Psoas muscle (tissue), 7 donors: ENCODE measurements at regions not wholly inside any gene's neighbourhood (a gene's known extent, or its start where the extent isn't known, plus 50 kb on each side); places are given as distances from the start of the nearest gene placed in this dataset.
"Not testable (repeated sequence)": the region's sequence is repeated elsewhere in the genome, so short reads cannot be mapped to it uniquely, and the experiment has no call there.

ENCODE experiments used
- ATAC-seq, 4 donors: fragments of 200-7000 bp; cut with Tn5 transposase; one replicate each; pipeline ENCODE4 v1.9.1; 2020; ENCODE audit warnings: moderate library complexity in 3 of 4, mild to moderate bottlenecking in 2 of 4
- DNase-seq, 2 donors: peaks; one replicate each; pipeline ENCODE4 v3.0.0-alpha.2; 2020
- H3K27ac ChIP-seq: fragments of 200-600 bp; one replicate; pipeline ENCODE4 v1.8.0; 2022
- H3K27me3 ChIP-seq, 3 donors: fragments of 200-600 bp in 1 of 3; one replicate each; pipeline versions ENCODE4 v1.6.1 to v1.8.0; 2013 to 2022; ENCODE audit warnings: low read length in 2 of 3, mild to moderate bottlenecking in 2 of 3, moderate library complexity in 1 of 3; ENCODE audit not compliant: insufficient read depth in 3 of 3
- H3K36me3 ChIP-seq, 2 donors: fragments of 200-600 bp in 1 of 2; one replicate each; pipeline versions ENCODE4 v1.6.1 to v1.8.0; 2013 to 2022; ENCODE audit warnings: low read depth in 1 of 2, mild to moderate bottlenecking in 1 of 2, moderate library complexity in 1 of 2; ENCODE audit not compliant: insufficient read depth in 1 of 2
- H3K4me1 ChIP-seq: fragments of 200-600 bp; one replicate; pipeline ENCODE4 v1.8.0; 2022
- H3K4me3 ChIP-seq: fragments of 200-600 bp; one replicate; pipeline ENCODE4 v1.8.0; 2022; ENCODE audit warnings: mild to moderate bottlenecking
- H3K9me3 ChIP-seq: fragments of 200-600 bp; one replicate; pipeline ENCODE4 v1.8.0; 2022
- WGBS, 3 donors: extraction: QIAGEN DNeasy Blood & Tissue Kit; methylation state at CpG; one replicate each; pipeline versions ENCODE4 v1.1.6 to v1.1.7; 2013; 5-methylcytosine and 5-hydroxymethylcytosine counted together
- intact Hi-C, 2 donors: fragments of 100-400 bp; cut with DNase I; formaldehyde crosslinking; loops; one replicate each; pipeline versions ENCODE4 v1.11.0 to v1.14.2; 2022
- TF ChIP-seq, protein P1 (sequence below): fragments of 200-600 bp; IDR thresholded peaks from one replicate; pipeline ENCODE4 v1.8.0; 2022; ENCODE audit warnings: antibody characterized with exemption
- donor health status: healthy with polysubstance abuse.
- donor health status: DM: no; HTN: no; CAD: no; lungs with moderate emphysema.
- donor health status: Bipolar disorder and iron deficiency.
- donor health status: healthy.
- donor health status: DM: yes; HTN: yes; CAD: no.
- donor health status: DM: no; HTN: no; CAD: no.
- donor health status: DM: yes; HTN: yes; CAD: no.

DNA sequence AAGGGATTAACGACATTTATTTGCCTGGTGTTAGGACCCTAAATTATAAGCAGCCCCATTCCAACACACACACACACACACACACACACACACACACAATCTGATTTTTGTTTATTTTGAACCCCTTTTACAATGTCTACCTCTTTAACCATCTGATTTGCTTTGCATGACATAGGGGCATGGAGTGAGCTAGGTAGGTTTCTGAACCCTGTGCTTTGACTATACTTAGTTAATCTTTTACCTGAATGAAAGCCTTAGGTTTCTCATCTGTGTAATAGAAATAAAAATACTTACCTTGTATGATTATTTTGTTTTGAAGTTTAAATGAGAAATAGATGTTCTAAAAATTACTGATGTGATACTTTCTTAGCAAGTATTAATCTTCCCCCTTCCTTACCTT lies 94.7 kb upstream of the FOLH1 start:
- Histone ChIP-seq H3K4me1 (no peaks in the 10 kb centered on the region), H3K36me3 (no peaks in the 10 kb centered on the region), H3K9me3 (no peaks in the 10 kb centered on the region), H3K27ac (no peak overlapping the region), H3K27me3 (no peaks in the 10 kb centered on the region), H3K4me3 (no peak overlapping the region)
- no peak for DNase-seq
- 89 to 94% (median 92%) methylated on average over 1 of the region's 1 CpG for WGBS, 3 donors
- TF ChIP-seq, protein P1, sequence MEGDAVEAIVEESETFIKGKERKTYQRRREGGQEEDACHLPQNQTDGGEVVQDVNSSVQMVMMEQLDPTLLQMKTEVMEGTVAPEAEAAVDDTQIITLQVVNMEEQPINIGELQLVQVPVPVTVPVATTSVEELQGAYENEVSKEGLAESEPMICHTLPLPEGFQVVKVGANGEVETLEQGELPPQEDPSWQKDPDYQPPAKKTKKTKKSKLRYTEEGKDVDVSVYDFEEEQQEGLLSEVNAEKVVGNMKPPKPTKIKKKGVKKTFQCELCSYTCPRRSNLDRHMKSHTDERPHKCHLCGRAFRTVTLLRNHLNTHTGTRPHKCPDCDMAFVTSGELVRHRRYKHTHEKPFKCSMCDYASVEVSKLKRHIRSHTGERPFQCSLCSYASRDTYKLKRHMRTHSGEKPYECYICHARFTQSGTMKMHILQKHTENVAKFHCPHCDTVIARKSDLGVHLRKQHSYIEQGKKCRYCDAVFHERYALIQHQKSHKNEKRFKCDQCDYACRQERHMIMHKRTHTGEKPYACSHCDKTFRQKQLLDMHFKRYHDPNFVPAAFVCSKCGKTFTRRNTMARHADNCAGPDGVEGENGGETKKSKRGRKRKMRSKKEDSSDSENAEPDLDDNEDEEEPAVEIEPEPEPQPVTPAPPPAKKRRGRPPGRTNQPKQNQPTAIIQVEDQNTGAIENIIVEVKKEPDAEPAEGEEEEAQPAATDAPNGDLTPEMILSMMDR = no peak
- no peak for ATAC-seq
- intact Hi-C loops = no loop called here

DNA sequence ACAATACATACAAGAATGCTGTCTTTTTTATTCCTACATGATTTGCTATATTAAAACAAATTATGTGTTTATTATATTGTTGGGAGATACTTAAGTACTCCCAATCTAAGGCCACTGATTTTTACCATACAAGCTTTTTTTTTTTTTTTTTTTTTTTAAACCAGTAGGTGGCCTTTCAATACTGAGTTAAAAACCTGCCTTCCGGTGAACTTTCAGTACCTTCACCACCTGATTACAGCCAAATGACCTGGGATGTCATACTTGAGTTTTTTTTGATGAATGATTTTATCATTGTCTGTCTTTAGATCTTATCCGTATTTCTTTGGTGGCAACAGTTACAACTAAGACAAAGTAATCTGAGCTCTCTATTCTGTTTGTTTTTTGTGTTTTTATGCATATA lies 94.0 kb upstream of the FOLH1 start:
- no peak for DNase-seq
- Histone ChIP-seq H3K4me3 (no peak overlapping the region), H3K4me1 (no peaks in the 10 kb centered on the region), H3K27me3 (no peaks in the 10 kb centered on the region), H3K36me3 (no peaks in the 10 kb centered on the region), H3K9me3 (no peaks in the 10 kb centered on the region), H3K27ac (no peak overlapping the region)
- ATAC-seq = no peak
- TF ChIP-seq, protein P1 = no peak
- intact Hi-C loops = no loop called here
- 72 to 77% (median 74%) methylated on average over 2 of the region's 2 CpGs for WGBS, 3 donors

DNA sequence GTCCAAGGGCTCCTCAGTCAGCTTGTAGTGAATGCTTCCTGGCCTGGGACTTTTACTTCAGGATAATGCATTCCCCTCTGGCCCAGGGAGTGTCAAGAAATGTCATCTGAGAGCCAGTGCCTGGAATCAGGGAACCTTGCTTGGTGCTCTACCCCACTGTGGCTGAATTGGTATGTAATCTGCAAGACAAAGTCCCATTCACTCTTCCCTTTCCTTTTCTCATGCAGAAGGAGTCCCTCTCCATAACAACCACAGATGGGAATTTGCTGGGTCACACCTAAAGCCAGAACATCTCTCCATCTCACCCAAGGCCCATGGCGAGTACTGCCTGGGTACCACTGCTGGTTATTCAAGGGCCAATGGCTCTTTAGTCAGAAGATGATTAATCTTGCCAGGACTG lies 89.6 kb upstream of the FOLH1 start:
- H3K9me3 ChIP-seq, H3K27me3 ChIP-seq, H3K4me3 ChIP-seq, H3K4me1 ChIP-seq, H3K27ac ChIP-seq, H3K36me3 ChIP-seq, intact Hi-C loops, DNase-seq, ATAC-seq: not testable (repeated sequence)
- WGBS, 3 donors = 82 to 89% (median 83%) methylated on average over 1 of the region's 1 CpG

DNA sequence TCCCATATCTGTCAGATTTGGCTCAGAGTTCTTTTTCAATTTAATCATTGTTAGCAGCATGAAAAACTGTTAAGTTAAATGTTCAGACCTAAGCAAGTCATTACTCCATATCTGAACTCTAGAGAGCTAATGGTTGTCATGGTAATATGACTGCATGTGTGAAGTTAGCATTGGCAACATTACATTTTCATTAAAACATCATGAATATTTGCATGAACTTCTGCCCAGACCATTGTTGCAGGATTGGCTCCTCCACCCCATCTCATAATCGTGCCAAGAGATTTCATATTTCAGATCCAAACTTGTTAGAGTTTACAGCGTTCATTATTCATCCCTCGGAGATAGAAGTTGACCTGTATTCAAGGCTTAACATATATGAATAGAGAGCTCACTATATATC lies 75.5 kb upstream of the FOLH1 start:
- intact Hi-C loops, H3K27ac ChIP-seq, ATAC-seq, H3K4me3 ChIP-seq, H3K4me1 ChIP-seq, H3K27me3 ChIP-seq, DNase-seq, H3K9me3 ChIP-seq, H3K36me3 ChIP-seq: not testable (repeated sequence)
- WGBS, 3 donors = 69 to 77% (median 74%) methylated on average over 3 of the region's 3 CpGs

DNA sequence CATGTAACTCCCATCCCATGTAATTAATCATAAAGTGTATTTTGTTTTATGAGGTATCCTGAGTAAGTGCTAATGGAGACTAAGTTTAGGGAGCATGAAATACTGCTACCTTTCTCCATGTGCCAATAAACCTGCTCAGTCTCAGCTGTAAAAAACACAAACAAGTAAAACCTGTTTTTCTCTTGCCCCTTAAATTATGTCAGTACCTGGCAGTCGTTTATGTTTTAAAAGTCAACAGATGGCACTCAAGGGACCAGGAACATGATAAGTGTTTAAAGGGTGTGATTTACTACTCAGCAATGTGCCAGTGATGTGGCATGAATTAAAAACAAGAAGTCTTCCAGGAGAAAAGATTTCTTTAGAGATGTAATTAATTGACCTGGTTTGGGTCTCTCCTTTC lies 74.9 kb upstream of the FOLH1 start:
- H3K27ac ChIP-seq, ATAC-seq, H3K4me3 ChIP-seq, intact Hi-C loops, H3K36me3 ChIP-seq, H3K4me1 ChIP-seq, H3K9me3 ChIP-seq, H3K27me3 ChIP-seq, DNase-seq: not testable (repeated sequence)
- 5 to 13% (median 7%) methylated on average over 1 of the region's 1 CpG for WGBS, 3 donors

DNA sequence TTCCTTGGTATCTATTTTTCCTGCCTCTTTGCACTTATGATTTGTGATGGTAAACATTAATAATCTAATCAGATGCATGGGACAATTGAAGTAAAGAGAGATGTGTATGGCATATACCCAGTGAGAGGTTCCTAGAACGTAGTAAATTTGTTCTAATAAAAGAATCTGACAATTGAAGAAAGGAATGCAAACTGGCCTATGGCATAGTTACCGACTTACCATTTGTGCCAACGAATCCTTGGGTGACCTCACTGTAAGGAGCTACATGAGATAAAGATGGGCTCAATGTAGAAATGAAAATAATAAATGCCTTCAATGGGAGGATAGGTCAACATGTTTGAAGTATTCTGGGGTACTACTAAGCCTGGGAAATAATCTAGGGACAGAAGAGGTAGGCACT lies 73.7 kb upstream of the FOLH1 start:
- intact Hi-C loops, H3K36me3 ChIP-seq, DNase-seq, H3K4me3 ChIP-seq, H3K27ac ChIP-seq, H3K27me3 ChIP-seq, H3K4me1 ChIP-seq, ATAC-seq, H3K9me3 ChIP-seq: not testable (repeated sequence)
- WGBS, 3 donors = 57 to 69% (median 69%) methylated on average over 2 to 3 of the region's 3 CpGs

DNA sequence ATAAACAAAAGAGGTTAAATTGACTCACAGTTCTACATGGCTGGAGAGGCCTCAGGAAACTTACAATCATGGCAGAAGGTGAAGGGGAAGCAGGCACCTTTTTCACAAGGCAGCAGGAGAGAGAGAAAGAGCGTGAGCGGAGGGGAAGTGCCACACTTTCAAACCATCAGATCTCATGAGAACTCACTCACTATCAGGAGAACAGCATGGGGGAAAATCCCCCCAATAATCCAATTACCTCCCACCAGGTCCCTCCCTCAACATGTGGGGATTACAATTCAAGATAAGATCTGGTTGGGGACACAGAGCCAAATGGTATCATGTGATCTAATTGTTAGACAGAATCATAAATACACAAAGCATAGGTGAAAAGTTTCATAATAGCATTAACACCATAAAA lies 69.5 kb upstream of the FOLH1 start:
- H3K4me3 ChIP-seq, H3K27ac ChIP-seq, intact Hi-C loops, H3K36me3 ChIP-seq, ATAC-seq, H3K27me3 ChIP-seq, DNase-seq, H3K9me3 ChIP-seq, H3K4me1 ChIP-seq: not testable (repeated sequence)
- 85 to 90% (median 86%) methylated on average over 2 of the region's 2 CpGs for WGBS, 3 donors
